K562 (cell line): ENCODE measurements at regions not wholly inside any gene's neighbourhood (a gene's known extent, or its start where the extent isn't known, plus 50 kb on each side); places are given as distances from the start of the nearest gene placed in this dataset.

Experiments used
- ATAC-seq: fragments of 200-7000 bp; cut with Tn5 transposase; 3 replicates; pipeline ENCODE4 v1.9.1; 2020; ENCODE audit warnings: moderate library complexity
- BruUV-seq: library from RNA; stranded (reverse); fragments of 400-500 nt; replicated peaks from 2 replicates; lab custom pipeline; 2021; lab: Mats Ljungman, UMichigan
- CTCF ChIA-PET: fragments of 300-600 bp; formaldehyde crosslinking; extraction: SDS; loops from one replicate; lab custom pipeline; 2021; ENCODE audit warnings: low intra/inter-chr PET ratio; lab: Yijun Ruan, JAX
- POLR2A ChIA-PET: fragments of 300-600, 350-650 bp; sonication (Branson Sonifier 250); formaldehyde crosslinking; extraction: SDS; loops from one replicate; lab custom pipeline; 2021; ENCODE audit warnings: antibody characterized with exemption, inconsistent platforms; lab: Yijun Ruan, JAX
- DNase-seq, 4 experiments: peaks; one replicate each; pipeline versions ENCODE4 v3.0.0 to v3.0.0-alpha.2; 2011 to 2018; ENCODE audit warnings: low spot score in 3 of 4, mixed read lengths in 3 of 4; ENCODE audit errors: extremely low read depth in 1 of 4
- FAIRE-seq: peaks from 2 replicates; lab custom pipeline; 2011; peaks lifted over from hg19 to GRCh38; lab: Jason Lieb, UNC
- H2AFZ ChIP-seq: 2 replicates; pipeline ENCODE4 v1.6.0; 2011; ENCODE audit warnings: low read depth, low read length, control low read depth, inconsistent platforms
- H3K27ac ChIP-seq: fragments of 200-600 bp; 3 replicates; pipeline ENCODE4 v1.8.0; 2011; ENCODE audit warnings: low read depth, mild to moderate bottlenecking, control low read depth, inconsistent platforms, low read length, moderate library complexity, mixed read lengths; ENCODE audit errors: extremely low read depth
- H3K27me3 ChIP-seq, 2 experiments: fragments of 300-600 bp in 1 of 2; 2 replicates in 1 of 2; 3 replicates in 1 of 2; pipeline versions ENCODE4 v1.6.0 to v1.8.0; 2011; ENCODE audit warnings: inconsistent platforms in 2 of 2, low read length in 2 of 2, mild to moderate bottlenecking in 1 of 2, mixed read lengths in 1 of 2, moderate library complexity in 1 of 2; ENCODE audit not compliant: control insufficient read depth in 2 of 2, insufficient read depth in 2 of 2
- H3K36me3 ChIP-seq: fragments of 300-600 bp; 3 replicates; pipeline ENCODE4 v1.8.0; 2011; ENCODE audit warnings: mild to moderate bottlenecking, low read length, inconsistent platforms; ENCODE audit not compliant: control insufficient read depth, insufficient read depth
- H3K4me1 ChIP-seq, 2 experiments: fragments of 200-600 bp in 1 of 2; replicated peaks in 1 of 2; 2 replicates in 1 of 2; 3 replicates in 1 of 2; pipeline versions ENCODE4 v1.5.1 to v1.8.0; 2011; ENCODE audit warnings: inconsistent platforms in 2 of 2, low read length in 2 of 2, mild to moderate bottlenecking in 1 of 2, mixed read lengths in 1 of 2, moderate library complexity in 1 of 2; ENCODE audit not compliant: control insufficient read depth in 2 of 2, insufficient read depth in 2 of 2
- H3K4me2 ChIP-seq: 2 replicates; pipeline ENCODE4 v1.6.1; 2011; ENCODE audit warnings: low read length, control low read depth, inconsistent platforms, mixed read lengths; ENCODE audit not compliant: insufficient read depth
- H3K4me3 ChIP-seq: fragments of 200-600 bp; sonication (generic), shearing (Covaris generic); 2 replicates; pipeline ENCODE4 v1.5.1; 2016; ENCODE audit warnings: control low read depth, inconsistent platforms
- H3K79me2 ChIP-seq: fragments of 200-600 bp; 3 replicates; pipeline ENCODE4 v1.8.0; 2011; ENCODE audit warnings: low read length, inconsistent platforms; ENCODE audit not compliant: control insufficient read depth, insufficient read depth
- H3K9ac ChIP-seq, 2 experiments: 2 replicates each; pipeline versions ENCODE4 v1.6.0 to v1.6.1; 2011; ENCODE audit warnings: low read depth in 2 of 2, low read length in 2 of 2, control low read depth in 1 of 2, inconsistent platforms in 1 of 2, mild to moderate bottlenecking in 1 of 2, mixed read lengths in 1 of 2; ENCODE audit not compliant: insufficient read depth in 1 of 2
- H3K9me1 ChIP-seq: one replicate; pipeline ENCODE4 v1.6.0; 2011; ENCODE audit warnings: inconsistent platforms, mild to moderate bottlenecking, low read length, moderate library complexity; ENCODE audit not compliant: control insufficient read depth, insufficient read depth
- H3K9me3 ChIP-seq: replicated peaks from 2 replicates; pipeline ENCODE4 v1.5.1; 2011; ENCODE audit warnings: low read depth, low read length, inconsistent platforms; ENCODE audit not compliant: control insufficient read depth, insufficient read depth
- H4K20me1 ChIP-seq: replicated peaks from 2 replicates; pipeline ENCODE4 v1.6.1; 2011; ENCODE audit warnings: low read length, inconsistent platforms, mixed read lengths; ENCODE audit not compliant: control insufficient read depth, insufficient read depth
- BHLHE40 ChIP-seq: IDR thresholded peaks from 2 replicates; pipeline ENCODE4 v1.6.1; 2011; ENCODE audit warnings: low read length, improper control_type of control experiment
- CTCF ChIP-seq, 3 experiments: IDR thresholded peaks in 2 of 3; conservative IDR thresholded peaks in 1 of 3; 2 replicates each; pipeline ENCODE4 v1.5.1; 2011 to 2012; ENCODE audit warnings: low read length in 3 of 3, mild to moderate bottlenecking in 3 of 3, control low read depth in 2 of 3, improper control_type of control experiment in 1 of 3, inconsistent platforms in 1 of 3, low read depth in 1 of 3, mixed read lengths in 1 of 3, moderate library complexity in 1 of 3; ENCODE audit not compliant: insufficient read depth in 2 of 3
- RAD21 ChIP-seq, 2 experiments: fragments of 250-450 bp in 1 of 2; fragments of 450-650 bp in 1 of 2; sonication (Bioruptor Pico) in 1 of 2; formaldehyde crosslinking in 1 of 2; IDR thresholded peaks in 1 of 2; conservative IDR thresholded peaks in 1 of 2; 2 replicates each; pipeline versions ENCODE4 v1.4.0 to v1.8.0; 2020 to 2022; ENCODE audit warnings: mild to moderate bottlenecking in 2 of 2, moderate library complexity in 1 of 2
- WGBS: fragments of 100-300 bp; shearing (Covaris generic); methylation state at CpG from one replicate; pipeline ENCODE4 v1.1.6; 2016; ENCODE audit warnings: low coverage, mixed read lengths; ENCODE audit not compliant: insufficient coverage; ENCODE audit errors: missing lambda C conversion rate; 5-methylcytosine and 5-hydroxymethylcytosine counted together
- in situ Hi-C: fragments of 300-500 bp; cut with MboI; formaldehyde crosslinking; loops from 4 replicates; pipeline ENCODE4 v1.15.0; 2018; ENCODE audit warnings: inconsistent platforms, mixed read lengths
- intact Hi-C: fragments of 100-400 bp; cut with micrococcal nuclease; formaldehyde crosslinking; loops from 2 replicates; pipeline ENCODE4 v1.14.2; 2022

DNA sequence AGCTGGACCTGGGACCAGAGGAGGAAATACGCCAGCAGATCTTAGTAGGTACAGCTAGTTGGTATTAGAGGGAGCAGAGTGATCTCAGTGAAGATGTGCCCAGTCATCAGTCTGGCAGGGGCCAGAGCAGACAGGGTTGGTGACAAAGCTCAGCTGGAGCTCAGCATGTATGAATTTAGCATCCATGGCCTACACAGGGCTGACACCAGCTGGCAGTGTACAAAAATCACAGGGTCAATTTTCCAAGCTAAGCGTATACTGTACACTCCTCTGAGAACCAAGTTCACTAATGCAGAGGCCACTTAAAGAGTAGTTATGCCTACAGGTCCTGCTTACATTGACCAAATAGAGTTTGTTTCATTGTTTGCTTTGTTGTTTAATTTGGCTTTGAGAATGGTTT lies 146.6 kb downstream of the SLC24A2 start:
- Histone ChIP-seq H3K4me1 (no peaks in the 10 kb centered on the region; a peak in 1 of 5 replicates), H3K36me3 (no peaks in the 10 kb centered on the region), H3K79me2 (no peaks in the 10 kb centered on the region), H4K20me1 (no peaks in the 10 kb centered on the region), H3K4me2 (no peak overlapping the region), H3K4me3 (no peak overlapping the region), H3K9me3 (no peaks in the 10 kb centered on the region), H3K9ac (no peak overlapping the region), H2AFZ (no peak overlapping the region), H3K9me1 (no peaks in the 10 kb centered on the region), H3K27me3 (no peaks in the 10 kb centered on the region), H3K27ac (no peak overlapping the region)
- intact Hi-C loops (loop anchor here (10.0 kb wide), 1 partner anchor 127 kb away; no protein-coding TSS in a partner anchor), in situ Hi-C loops (no loop called here)
- ChIA-PET POLR2A (no interaction called here), CTCF (no interaction called here)
- BruUV-seq = no TSS peak
- ATAC-seq = peak; percentile 47; the same call in 2 of the 3 replicates
- TF ChIP-seq RAD21 (CRISPR knock-in tag; conservative IDR thresholded peaks at IDR 0.05 in 1 of 2, IDR thresholded peaks at IDR 0.05 in 1 of 2) (peak in 1 of 2 experiments; percentile 27; a peak in 1 of 4 replicates), BHLHE40 (no peak), CTCF (IDR thresholded peaks at IDR 0.05 in 2 of 3, conservative IDR thresholded peaks at IDR 0.05 in 1 of 3; ENCODE audit: insufficient read depth in 2 of 3, low read depth in 1 of 3, low read length in 3 of 3) (peak in 1 of 3 experiments; percentile 25; a peak in 1 of 6 replicates)
- no peak for DNase-seq
- WGBS = 38% methylated on average over 2 of the region's 2 CpGs
- FAIRE-seq = no peak
